Sigmoid colon (tissue), 6 donors: ENCODE measurements at regions not wholly inside any gene's neighbourhood (a gene's known extent, or its start where the extent isn't known, plus 50 kb on each side); places are given as distances from the start of the nearest gene placed in this dataset.

Experiments used
- DNase-seq: peaks from one replicate; pipeline ENCODE4 v3.0.0-alpha.2; 2019
- H3K27ac ChIP-seq, 4 donors: fragments of 200-600 bp; sonication (generic); one replicate each; pipeline ENCODE4 v1.5.1; 2016 to 2019; ENCODE audit warnings: mild to moderate bottlenecking in 1 of 4
- H3K27me3 ChIP-seq, 3 donors: fragments of 200-600 bp; sonication (generic); one replicate each; pipeline ENCODE4 v1.5.1; 2019; ENCODE audit warnings: mild to moderate bottlenecking in 1 of 3
- H3K36me3 ChIP-seq, 4 donors: fragments of 200-600 bp; sonication (generic); one replicate each; pipeline ENCODE4 v1.5.1; 2016 to 2019
- H3K4me1 ChIP-seq, 4 donors: fragments of 200-600 bp; sonication (generic); one replicate each; pipeline ENCODE4 v1.5.1; 2017 to 2019
- H3K4me3 ChIP-seq, 4 donors: fragments of 200-600 bp; sonication (generic); one replicate each; pipeline ENCODE4 v1.5.1; 2017 to 2019; ENCODE audit warnings: mild to moderate bottlenecking in 2 of 4, moderate library complexity in 1 of 4
- H3K9me3 ChIP-seq, 4 donors: fragments of 200-600 bp in 3 of 4; sonication (generic) in 3 of 4; one replicate each; pipeline versions ENCODE4 v1.5.1 to v1.6.1; 2013 to 2019
- EP300 ChIP-seq, 4 donors: sonication (generic); formaldehyde crosslinking; IDR thresholded peaks; one replicate each; pipeline ENCODE4 v1.6.1; 2017; ENCODE audit warnings: antibody characterized with exemption in 4 of 4
- POLR2A ChIP-seq, 2 donors: fragments of 450-650 bp; IDR thresholded peaks; one replicate each; pipeline ENCODE4 v1.6.1; 2016; ENCODE audit warnings: antibody characterized with exemption in 2 of 2, mild to moderate bottlenecking in 2 of 2, moderate library complexity in 2 of 2
- POLR2AphosphoS5 ChIP-seq, 4 donors: sonication (generic); formaldehyde crosslinking; IDR thresholded peaks; one replicate each; pipeline ENCODE4 v1.6.1; 2017; ENCODE audit warnings: antibody characterized with exemption in 4 of 4
- WGBS, 2 donors: extraction: QIAGEN DNeasy Blood & Tissue Kit; methylation state at CpG; one replicate each; pipeline ENCODE4 v1.1.7; 2013; 5-methylcytosine and 5-hydroxymethylcytosine counted together
- intact Hi-C: fragments of 100-400 bp; cut with DNase I; formaldehyde crosslinking; loops from one replicate; pipeline ENCODE4 v1.15.1; 2023
- TF ChIP-seq, protein P1 (sequence below), 4 experiments: fragments of 450-650 bp in 3 of 4; fragments of 200-600 bp in 1 of 4; IDR thresholded peaks; one replicate each; pipeline ENCODE4 v1.5.1; 2016 to 2019; ENCODE audit warnings: antibody characterized with exemption in 4 of 4, mild to moderate bottlenecking in 3 of 4, moderate library complexity in 2 of 4
- donor health status: healthy with polysubstance abuse.
- donor health status: healthy.

DNA sequence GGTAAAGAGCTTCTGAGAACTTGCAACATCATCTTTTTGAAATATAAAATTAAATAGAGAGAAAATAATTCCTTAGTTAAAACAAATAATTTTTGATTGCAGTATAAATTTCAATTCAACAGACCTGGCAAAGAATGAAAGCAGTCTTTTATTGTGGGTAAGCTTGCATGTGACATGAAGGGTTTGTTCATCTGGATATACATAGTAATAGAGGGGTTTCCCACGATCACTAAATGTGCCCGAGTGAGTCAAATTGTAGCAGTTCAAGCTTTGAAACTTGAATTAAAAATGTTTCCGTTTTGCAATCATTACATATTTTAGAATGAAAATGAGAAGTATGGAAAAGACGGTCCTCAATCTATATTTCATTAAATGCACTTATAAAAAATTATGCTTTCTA lies 658.4 kb upstream of the MBL2 start:
- Histone ChIP-seq H3K4me3 (no peak overlapping the region), H3K27ac (no peak overlapping the region), H3K36me3 (no peaks in the 10 kb centered on the region), H3K27me3 (no peaks in the 10 kb centered on the region), H3K9me3 (no peaks in the 10 kb centered on the region), H3K4me1 (no peaks in the 10 kb centered on the region)
- TF ChIP-seq POLR2AphosphoS5 (IDR thresholded peaks at IDR 0.05), result no peak
- no peak for TF ChIP-seq POLR2A (IDR thresholded peaks at IDR 0.05)
- TF ChIP-seq, protein P1, sequence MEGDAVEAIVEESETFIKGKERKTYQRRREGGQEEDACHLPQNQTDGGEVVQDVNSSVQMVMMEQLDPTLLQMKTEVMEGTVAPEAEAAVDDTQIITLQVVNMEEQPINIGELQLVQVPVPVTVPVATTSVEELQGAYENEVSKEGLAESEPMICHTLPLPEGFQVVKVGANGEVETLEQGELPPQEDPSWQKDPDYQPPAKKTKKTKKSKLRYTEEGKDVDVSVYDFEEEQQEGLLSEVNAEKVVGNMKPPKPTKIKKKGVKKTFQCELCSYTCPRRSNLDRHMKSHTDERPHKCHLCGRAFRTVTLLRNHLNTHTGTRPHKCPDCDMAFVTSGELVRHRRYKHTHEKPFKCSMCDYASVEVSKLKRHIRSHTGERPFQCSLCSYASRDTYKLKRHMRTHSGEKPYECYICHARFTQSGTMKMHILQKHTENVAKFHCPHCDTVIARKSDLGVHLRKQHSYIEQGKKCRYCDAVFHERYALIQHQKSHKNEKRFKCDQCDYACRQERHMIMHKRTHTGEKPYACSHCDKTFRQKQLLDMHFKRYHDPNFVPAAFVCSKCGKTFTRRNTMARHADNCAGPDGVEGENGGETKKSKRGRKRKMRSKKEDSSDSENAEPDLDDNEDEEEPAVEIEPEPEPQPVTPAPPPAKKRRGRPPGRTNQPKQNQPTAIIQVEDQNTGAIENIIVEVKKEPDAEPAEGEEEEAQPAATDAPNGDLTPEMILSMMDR (IDR thresholded peaks at IDR 0.05), result no peak
- no peak for TF ChIP-seq EP300 (IDR thresholded peaks at IDR 0.05)
- no peak for DNase-seq
- intact Hi-C loops, result no loop called here
- WGBS, 2 donors, result 79 to 84% methylated on average over 4 of the region's 4 CpGs

DNA sequence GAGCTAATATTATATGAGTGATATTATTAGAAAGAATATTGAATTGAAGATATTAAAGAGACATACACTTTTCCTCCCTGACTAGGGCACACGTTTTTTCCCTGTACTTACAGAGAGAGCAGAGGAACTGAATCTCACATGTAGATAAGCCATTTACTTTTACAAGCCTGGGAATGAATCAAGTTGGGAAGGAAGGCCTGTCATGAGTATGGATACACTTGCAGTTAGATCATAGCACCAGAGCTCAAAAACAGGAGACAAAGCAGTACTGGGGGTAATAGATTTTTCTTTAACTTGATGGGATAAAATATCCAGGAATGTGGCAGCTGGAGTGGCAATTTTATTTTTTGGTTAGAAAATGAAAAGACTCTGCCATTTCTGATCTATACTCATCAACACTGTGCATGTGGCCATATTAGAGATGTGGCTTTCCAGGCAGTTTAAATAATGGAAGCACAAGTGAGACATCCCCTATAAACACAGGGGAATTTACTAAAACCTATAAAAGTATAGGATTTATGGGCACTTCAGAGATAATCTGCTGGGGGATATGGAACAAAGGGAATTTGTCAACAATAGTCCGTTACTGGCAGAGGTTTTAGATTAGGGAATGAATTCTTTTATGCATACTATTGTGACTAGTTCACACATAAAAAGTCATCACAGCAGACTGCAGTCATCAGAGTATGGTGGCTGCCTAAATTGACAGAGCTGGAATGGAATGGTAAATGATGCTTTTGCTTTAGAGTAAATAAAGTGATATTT lies 657.7 kb upstream of the MBL2 start:
- no peaks in the 10 kb centered on the region for H3K9me3 ChIP-seq
- DNase-seq, result no peak
- no peaks in the 10 kb centered on the region for H3K36me3 ChIP-seq
- TF ChIP-seq, protein P1 (IDR thresholded peaks at IDR 0.05), result no peak
- TF ChIP-seq POLR2A (IDR thresholded peaks at IDR 0.05) (no peak), POLR2AphosphoS5 (IDR thresholded peaks at IDR 0.05) (no peak), EP300 (IDR thresholded peaks at IDR 0.05) (no peak)
- H3K27me3 ChIP-seq, result no peaks in the 10 kb centered on the region
- intact Hi-C loops, result no loop called here
- no peaks in the 10 kb centered on the region for H3K4me1 ChIP-seq
- no peak overlapping the region for H3K27ac ChIP-seq
- H3K4me3 ChIP-seq, result no peak overlapping the region
- WGBS, 2 donors, result 8 to 27% methylated on average over 2 of the region's 2 CpGs

DNA sequence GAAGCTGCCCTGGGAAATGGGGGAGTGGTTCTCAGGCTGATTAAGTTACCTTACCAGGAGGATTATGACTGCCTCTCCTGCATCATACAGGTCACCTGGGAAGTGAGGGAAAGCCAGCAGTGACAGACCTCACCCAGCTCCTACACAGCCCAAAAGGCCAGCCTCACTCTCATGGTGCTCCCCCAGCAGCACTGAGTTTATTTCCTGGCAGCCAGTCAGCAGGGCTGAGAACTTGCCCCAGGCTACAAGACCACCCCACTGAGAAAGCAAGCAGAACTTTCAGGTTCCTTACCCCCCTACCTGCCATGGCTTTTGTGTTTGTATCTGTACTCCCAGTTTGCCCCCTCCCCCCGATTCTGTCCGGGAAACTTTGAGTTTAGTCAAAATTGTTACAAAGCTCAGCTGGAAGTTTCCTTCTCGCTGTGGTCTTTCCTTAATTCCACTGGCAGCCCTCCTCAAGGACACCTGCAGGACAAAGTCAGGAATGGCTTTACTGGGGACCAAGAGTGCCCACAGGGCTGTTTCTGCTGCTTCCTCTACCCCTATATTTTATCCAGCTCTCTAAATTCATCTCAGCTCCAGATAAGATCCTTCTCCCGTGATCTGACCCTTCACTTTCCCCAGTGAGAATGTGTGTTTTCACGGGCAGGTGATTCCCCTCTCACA lies 649.8 kb upstream of the MBL2 start:
- Histone ChIP-seq H3K4me3 (no peak overlapping the region), H3K27me3 (no peaks in the 10 kb centered on the region), H3K36me3 (no peaks in the 10 kb centered on the region), H3K27ac (no peak overlapping the region), H3K9me3 (no peaks in the 10 kb centered on the region), H3K4me1 (no peaks in the 10 kb centered on the region)
- intact Hi-C loops, result no loop called here
- TF ChIP-seq POLR2AphosphoS5 (IDR thresholded peaks at IDR 0.05), result no peak
- TF ChIP-seq POLR2A (IDR thresholded peaks at IDR 0.05), result no peak
- no peak for TF ChIP-seq EP300 (IDR thresholded peaks at IDR 0.05)
- WGBS, 2 donors, result 74 to 81% methylated on average over 5 of the region's 5 CpGs
- DNase-seq, result no peak

DNA sequence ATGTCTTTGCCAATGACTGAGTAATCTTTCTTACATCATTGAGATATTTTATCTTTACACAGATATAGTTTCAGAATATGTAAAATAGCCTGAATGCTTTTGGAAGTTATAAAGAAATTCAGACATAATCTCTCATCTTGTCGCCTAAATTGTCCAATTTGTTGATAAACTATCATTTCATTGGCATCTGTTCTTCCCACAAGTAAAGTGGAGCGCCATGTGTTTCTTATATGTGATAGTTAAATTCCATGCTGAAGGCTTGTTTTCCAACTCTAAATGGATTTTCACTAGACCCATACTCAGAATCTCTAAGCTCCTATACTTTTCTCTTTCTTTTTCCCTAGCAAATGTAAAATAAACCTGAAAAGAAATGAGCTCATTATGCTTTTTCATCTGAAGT lies 640.1 kb upstream of the MBL2 start:
- Histone ChIP-seq H3K4me3 (no peak overlapping the region), H3K27ac (no peak overlapping the region), H3K4me1 (no peaks in the 10 kb centered on the region), H3K9me3 (no peaks in the 10 kb centered on the region), H3K27me3 (no peaks in the 10 kb centered on the region), H3K36me3 (no peaks in the 10 kb centered on the region)
- DNase-seq, result no peak
- TF ChIP-seq, protein P1 (IDR thresholded peaks at IDR 0.05), result no peak
- TF ChIP-seq POLR2AphosphoS5 (IDR thresholded peaks at IDR 0.05) (no peak), POLR2A (IDR thresholded peaks at IDR 0.05) (no peak), EP300 (IDR thresholded peaks at IDR 0.05) (no peak)
- intact Hi-C loops, result no loop called here
- whole genome bisulfite sequencing, 2 donors, result 80 to 84% methylated on average over 2 of the region's 2 CpGs

DNA sequence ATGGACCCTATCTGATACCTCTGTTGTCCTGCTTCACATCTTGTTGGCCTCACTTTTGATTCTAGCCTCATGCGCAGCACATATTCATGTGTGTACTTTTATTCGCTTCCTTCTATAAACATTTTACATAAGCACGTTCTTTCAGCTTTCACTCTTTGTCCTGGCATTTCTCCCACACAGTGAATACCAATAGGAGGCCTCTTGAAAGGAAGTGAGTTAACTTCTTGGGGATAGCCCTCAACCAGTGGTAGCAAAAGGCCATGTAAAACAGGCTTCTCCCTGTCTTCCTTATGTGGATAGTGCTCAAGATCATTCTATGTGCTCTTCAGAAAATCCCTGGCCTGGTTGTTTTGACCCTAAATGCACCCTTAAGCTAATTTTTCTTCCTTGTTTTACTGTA lies 633.9 kb upstream of the MBL2 start:
- Histone ChIP-seq H3K36me3 (no peaks in the 10 kb centered on the region), H3K4me1 (no peaks in the 10 kb centered on the region), H3K4me3 (no peak overlapping the region), H3K9me3 (no peaks in the 10 kb centered on the region), H3K27me3 (no peaks in the 10 kb centered on the region), H3K27ac (no peak overlapping the region)
- 66 to 69% methylated on average over 3 of the region's 3 CpGs for WGBS, 2 donors
- no peak for DNase-seq
- TF ChIP-seq EP300 (IDR thresholded peaks at IDR 0.05) (no peak), POLR2AphosphoS5 (IDR thresholded peaks at IDR 0.05) (no peak), POLR2A (IDR thresholded peaks at IDR 0.05) (no peak)
- TF ChIP-seq, protein P1 (IDR thresholded peaks at IDR 0.05), result no peak
- intact Hi-C loops, result no loop called here
